Pancreas (tissue), 10 donors: ENCODE measurements at regions not wholly inside any gene's neighbourhood (a gene's known extent, or its start where the extent isn't known, plus 50 kb on each side); places are given as distances from the start of the nearest gene placed in this dataset.

ENCODE experiments used
- ATAC-seq, 4 donors: fragments of 200-7000 bp; cut with Tn5 transposase; one replicate each; pipeline versions ENCODE4 v1.8.0 to v1.9.1; 2020; ENCODE audit warnings: mild to moderate bottlenecking in 4 of 4, moderate library complexity in 4 of 4
- DNase-seq, 6 donors: peaks; one replicate each; pipeline ENCODE4 v3.0.0-alpha.2; 2020
- FAIRE-seq: peaks from 2 replicates; lab custom pipeline; 2012; peaks lifted over from hg19 to GRCh38; lab: Jason Lieb, UNC
- H3K27ac ChIP-seq, 4 donors: fragments of 200-600 bp; sonication (generic); 1 replicate in 3 of 4; 2 replicates in 1 of 4; pipeline versions ENCODE4 v1.5.0 to v1.8.0; 2020
- H3K27me3 ChIP-seq, 4 donors: fragments of 200-600 bp; one replicate each; pipeline ENCODE4 v1.8.0; 2021
- H3K36me3 ChIP-seq, 3 donors: fragments of 200-600 bp; sonication (generic) in 1 of 3; one replicate each; pipeline versions ENCODE4 v1.5.0 to v1.8.0; 2020 to 2021
- H3K4me1 ChIP-seq, 3 donors: fragments of 200-600 bp; one replicate each; pipeline ENCODE4 v1.8.0; 2021
- H3K4me3 ChIP-seq, 4 donors: fragments of 200-600 bp; sonication (generic) in 2 of 4; one replicate each; pipeline versions ENCODE4 v1.5.0 to v1.8.0; 2020 to 2021
- H3K9me3 ChIP-seq, 4 donors: fragments of 200-600 bp; one replicate each; pipeline ENCODE4 v1.8.0; 2021
- WGBS, 2 donors: extraction: QIAGEN DNeasy Blood & Tissue Kit; methylation state at CpG; one replicate each; pipeline ENCODE4 v1.1.7; 2013; 5-methylcytosine and 5-hydroxymethylcytosine counted together
- intact Hi-C, 3 donors: fragments of 100-400 bp; cut with DNase I; formaldehyde crosslinking; loops; one replicate each; pipeline versions ENCODE4 v1.11.1 to v1.14.2; 2022
- TF ChIP-seq, protein P1 (sequence below), 4 donors: fragments of 200-600 bp; sonication (generic) in 3 of 4; IDR thresholded peaks; one replicate each; pipeline versions ENCODE4 v1.5.0 to v1.8.0; 2021; ENCODE audit warnings: antibody characterized with exemption in 4 of 4
- donor health status: healthy with polysubstance abuse.
- donor health status: DM: no; HTN: no; CAD: no; lungs with moderate emphysema.
- donor health status: DM: no; HTN: no; CAD: no.
- donor health status: control.
- donor health status: control.
- donor health status: Bipolar disorder and iron deficiency.
- donor health status: DM: yes; HTN: yes; CAD: no.
- donor health status: DM: no; HTN: no; CAD: no.
- donor health status: DM: no; HTN: no; CAD: no.
- donor health status: DM: yes; HTN: yes; CAD: no.

DNA sequence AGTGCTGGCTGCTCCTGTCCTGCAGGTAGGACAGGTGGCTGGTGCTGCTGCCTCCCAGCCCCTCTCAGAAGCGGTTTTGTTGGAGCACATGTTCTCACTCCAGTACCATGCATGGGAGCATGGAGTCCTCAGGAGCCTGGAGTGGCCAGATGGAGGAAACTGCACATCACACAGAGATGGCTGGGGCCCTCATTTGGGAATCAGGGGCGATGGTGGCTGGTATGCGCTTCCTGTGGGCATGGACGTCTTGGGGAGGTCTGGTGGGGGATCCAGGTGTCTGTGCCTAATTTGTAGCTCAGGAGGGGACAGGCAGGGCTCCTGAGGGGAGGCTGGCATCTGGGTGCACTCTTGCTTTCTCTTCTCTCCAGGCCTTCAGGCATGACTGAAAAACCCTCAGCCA, 168.2 kb downstream of the KLF13 start:
- intact Hi-C loops: no loop called here

DNA sequence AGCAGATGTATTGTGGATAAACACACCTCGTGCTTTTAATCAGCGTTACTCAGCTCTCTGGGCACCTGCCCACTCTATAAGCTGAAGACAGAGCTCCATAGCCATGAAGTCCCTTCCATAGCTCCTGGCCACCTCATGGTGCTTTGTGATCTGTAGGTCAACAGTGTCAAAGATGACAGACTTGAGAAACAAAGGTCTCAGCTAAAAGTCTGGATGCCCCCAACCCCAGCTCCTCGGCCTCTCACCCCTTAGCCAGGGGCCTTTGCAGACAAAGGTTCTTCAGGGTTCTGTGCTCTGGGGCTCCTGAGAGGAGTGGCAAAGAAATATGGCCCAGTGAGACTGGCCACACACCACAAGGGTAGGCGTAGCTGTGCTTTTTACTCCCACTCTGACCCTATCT, 168.6 kb downstream of the KLF13 start:
- DNase-seq (no peak), ATAC-seq (no peak), FAIRE-seq (no peak)
- Histone ChIP-seq H3K9me3 (no peaks in the 10 kb centered on the region), H3K27me3 (no peaks in the 10 kb centered on the region), H3K4me3 (no peak overlapping the region), H3K27ac (no peak overlapping the region), H3K36me3 (no peaks in the 10 kb centered on the region), H3K4me1 (no peaks in the 10 kb centered on the region)
- TF ChIP-seq, protein P1, sequence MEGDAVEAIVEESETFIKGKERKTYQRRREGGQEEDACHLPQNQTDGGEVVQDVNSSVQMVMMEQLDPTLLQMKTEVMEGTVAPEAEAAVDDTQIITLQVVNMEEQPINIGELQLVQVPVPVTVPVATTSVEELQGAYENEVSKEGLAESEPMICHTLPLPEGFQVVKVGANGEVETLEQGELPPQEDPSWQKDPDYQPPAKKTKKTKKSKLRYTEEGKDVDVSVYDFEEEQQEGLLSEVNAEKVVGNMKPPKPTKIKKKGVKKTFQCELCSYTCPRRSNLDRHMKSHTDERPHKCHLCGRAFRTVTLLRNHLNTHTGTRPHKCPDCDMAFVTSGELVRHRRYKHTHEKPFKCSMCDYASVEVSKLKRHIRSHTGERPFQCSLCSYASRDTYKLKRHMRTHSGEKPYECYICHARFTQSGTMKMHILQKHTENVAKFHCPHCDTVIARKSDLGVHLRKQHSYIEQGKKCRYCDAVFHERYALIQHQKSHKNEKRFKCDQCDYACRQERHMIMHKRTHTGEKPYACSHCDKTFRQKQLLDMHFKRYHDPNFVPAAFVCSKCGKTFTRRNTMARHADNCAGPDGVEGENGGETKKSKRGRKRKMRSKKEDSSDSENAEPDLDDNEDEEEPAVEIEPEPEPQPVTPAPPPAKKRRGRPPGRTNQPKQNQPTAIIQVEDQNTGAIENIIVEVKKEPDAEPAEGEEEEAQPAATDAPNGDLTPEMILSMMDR (IDR thresholded peaks at IDR 0.05): no peak
- intact Hi-C loops: no loop called here
- 77 to 80% methylated on average over 4 of the region's 4 CpGs for WGBS, 2 donors

More for the DNA sequence above, 168.2 kb downstream of the KLF13 start:
- Histone ChIP-seq H3K27me3 (no peaks in the 10 kb centered on the region), H3K4me3 (no peak overlapping the region), H3K36me3 (no peaks in the 10 kb centered on the region), H3K4me1 (no peaks in the 10 kb centered on the region), H3K9me3 (no peaks in the 10 kb centered on the region), H3K27ac (no peak overlapping the region)
- ATAC-seq (no peak), FAIRE-seq (no peak), DNase-seq (no peak)
- TF ChIP-seq, protein P1 (IDR thresholded peaks at IDR 0.05): no peak
- 82 to 87% methylated on average over 4 of the region's 4 CpGs for WGBS, 2 donors

DNA sequence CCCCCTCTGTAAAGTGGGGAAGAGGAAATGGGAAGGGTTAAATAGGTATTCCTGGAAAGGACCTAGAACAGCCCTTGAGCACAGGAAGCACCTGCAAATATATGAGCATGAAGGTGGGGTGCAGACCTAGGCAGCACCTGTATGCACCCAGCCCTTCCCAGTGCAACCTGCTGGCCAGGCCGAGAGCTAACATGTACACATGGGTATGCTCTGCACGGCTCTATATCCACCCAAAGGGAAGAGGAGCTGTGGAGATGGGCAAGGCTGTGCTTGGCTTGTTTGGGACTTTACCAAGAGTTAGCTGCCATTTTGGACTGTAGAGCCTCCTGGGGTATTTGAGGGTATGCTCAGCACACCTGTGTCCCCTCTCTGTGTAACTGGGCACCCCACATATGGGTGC, 171.2 kb downstream of the KLF13 start:
- Histone ChIP-seq H3K36me3 (no peaks in the 10 kb centered on the region), H3K4me3 (no peak overlapping the region), H3K4me1 (no peaks in the 10 kb centered on the region), H3K27me3 (no peaks in the 10 kb centered on the region), H3K9me3 (no peaks in the 10 kb centered on the region), H3K27ac (no peak overlapping the region)
- no peak for ATAC-seq
- no peak for DNase-seq
- WGBS, 2 donors: 89 to 97% methylated on average over 2 of the region's 2 CpGs
- no peak for FAIRE-seq
- intact Hi-C loops: no loop called here
- TF ChIP-seq, protein P1 (IDR thresholded peaks at IDR 0.05): no peak

DNA sequence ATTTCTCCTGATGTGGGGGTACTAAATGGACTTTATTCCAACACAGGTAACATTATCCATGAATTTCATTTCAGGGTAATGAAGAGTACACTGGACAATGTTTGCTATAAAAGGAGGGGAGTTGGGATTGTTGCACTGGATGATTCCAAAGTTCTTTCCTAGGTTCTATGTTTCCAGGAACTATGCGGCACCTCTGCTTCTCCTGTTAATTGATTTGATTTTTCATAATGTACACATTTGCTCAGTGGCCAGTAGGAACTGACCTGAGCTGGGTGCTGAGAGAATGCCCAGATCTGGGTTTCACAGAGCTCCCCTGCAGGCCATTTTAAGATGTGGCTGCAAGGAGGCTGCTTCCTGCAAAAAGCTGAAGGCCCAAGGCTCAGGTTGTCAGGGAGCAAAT, 171.7 kb downstream of the KLF13 start:
- intact Hi-C loops: no loop called here
- no peaks in the 10 kb centered on the region for H3K4me1 ChIP-seq
- no peak for DNase-seq
- no peak overlapping the region for H3K27ac ChIP-seq
- H3K9me3 ChIP-seq: no peaks in the 10 kb centered on the region
- ATAC-seq: no peak
- no peak overlapping the region for H3K4me3 ChIP-seq
- no peak for FAIRE-seq
- no peaks in the 10 kb centered on the region for H3K36me3 ChIP-seq
- WGBS, 2 donors: 92 to 94% methylated on average over 1 of the region's 1 CpG
- TF ChIP-seq, protein P1 (IDR thresholded peaks at IDR 0.05): no peak
- no peaks in the 10 kb centered on the region for H3K27me3 ChIP-seq

DNA sequence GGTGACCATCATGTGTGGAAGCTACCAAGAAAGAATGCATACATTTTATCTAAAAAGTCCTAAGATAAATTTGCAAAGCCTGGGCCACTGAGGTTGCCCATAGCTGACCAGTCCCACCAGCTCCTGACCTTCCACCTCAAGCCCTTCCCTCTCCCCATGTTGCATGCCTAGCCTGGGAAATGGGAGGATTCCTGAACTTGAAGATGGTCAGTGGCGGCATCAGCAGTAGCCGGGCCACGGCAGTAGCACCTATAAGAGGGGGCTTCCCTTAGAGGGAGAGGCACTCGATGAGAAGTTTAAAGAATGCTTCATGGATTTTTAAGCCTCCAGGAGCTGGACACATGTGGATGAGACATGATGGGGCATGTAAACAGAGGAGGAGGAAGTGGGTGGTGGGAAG, 172.1 kb downstream of the KLF13 start:
- Histone ChIP-seq H3K9me3 (no peaks in the 10 kb centered on the region), H3K27ac (no peak overlapping the region), H3K4me3 (no peak overlapping the region), H3K27me3 (no peaks in the 10 kb centered on the region), H3K36me3 (no peaks in the 10 kb centered on the region), H3K4me1 (no peaks in the 10 kb centered on the region)
- FAIRE-seq (no peak), DNase-seq (no peak), ATAC-seq (no peak)
- intact Hi-C loops: no loop called here
- 85 to 87% methylated on average over 4 of the region's 4 CpGs for WGBS, 2 donors
- TF ChIP-seq, protein P1 (IDR thresholded peaks at IDR 0.05): no peak
